NCI-H524 (cell line): ENCODE measurements at regions not wholly inside any gene's neighbourhood (a gene's known extent, or its start where the extent isn't known, plus 50 kb on each side); places are given as distances from the start of the nearest gene placed in this dataset.
"Not testable (repeated sequence)": the region's sequence is repeated elsewhere in the genome, so short reads cannot be mapped to it uniquely, and the experiment has no call there.

Experiments
- DNase-seq, 2 experiments: peaks; one replicate each; lab custom pipeline; 2025; lab: John Stamatoyannopoulos, UW

- DNase-seq: no peak
Measured at GRCh38 chr18:79579807-79580497, 99.7 kb upstream of the CTDP1 start.

- DNase-seq: no peak
Measured at GRCh38 chr18:79580498-79581171, 99.0 kb upstream of the CTDP1 start.

- DNase-seq: no peak
Measured at GRCh38 chr18:79581406-79581805, 98.2 kb upstream of the CTDP1 start.

DNA sequence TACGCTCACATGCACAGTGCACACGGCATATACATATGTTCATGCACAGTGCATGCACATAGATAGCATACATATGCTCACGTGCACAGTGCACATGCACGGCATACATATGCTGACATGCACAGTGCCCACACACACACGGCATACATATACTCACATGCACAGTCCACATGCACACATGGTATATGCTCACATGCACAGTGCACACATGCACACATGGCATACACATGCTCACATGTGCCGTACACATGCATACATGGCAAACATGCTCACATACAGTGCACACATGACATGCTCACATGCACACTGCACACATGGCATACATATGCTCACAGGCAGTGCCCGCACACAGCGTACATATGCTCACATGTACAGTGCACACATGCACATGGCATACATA lies 97.7 kb upstream of the CTDP1 start:
- no peak for DNase-seq

DNA sequence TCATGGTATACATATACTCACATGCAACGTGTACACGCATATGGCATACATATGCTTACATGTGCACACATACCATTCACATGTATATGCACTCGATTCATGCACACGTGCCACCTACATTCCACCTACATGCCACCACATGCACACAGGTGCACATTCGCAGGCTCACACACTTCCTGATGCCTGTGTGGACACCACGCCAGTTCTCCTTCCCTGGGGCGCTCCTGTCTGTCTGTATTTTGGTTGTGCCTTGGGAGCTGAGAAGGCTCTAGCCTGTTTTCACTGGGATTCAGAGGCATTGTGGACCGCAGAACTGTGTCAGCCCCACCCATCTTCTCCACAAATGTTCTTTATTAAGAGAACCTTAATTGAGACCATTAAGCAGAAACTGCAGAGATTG lies 96.6 kb upstream of the CTDP1 start:
- DNase-seq: no peak

DNA sequence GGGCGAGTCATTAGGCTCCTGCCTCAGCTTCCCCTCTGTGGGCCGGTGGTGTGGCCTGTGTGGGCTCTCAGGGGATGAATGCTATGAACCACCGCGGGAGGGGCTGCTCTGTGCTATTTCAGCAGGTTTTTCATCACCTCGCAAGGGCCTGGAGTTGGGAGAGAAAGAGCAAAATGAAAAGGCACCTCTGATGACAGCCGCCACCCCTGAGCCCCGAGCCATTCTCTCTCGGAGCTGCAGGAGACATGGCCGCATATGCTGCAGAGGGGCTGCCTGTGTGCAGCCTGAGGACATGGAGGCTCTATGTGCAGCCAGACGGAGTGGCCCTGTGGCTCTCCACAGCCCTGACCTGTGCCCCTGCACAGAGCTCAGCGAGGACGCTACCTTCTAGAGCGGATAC lies 96.2 kb upstream of the CTDP1 start:
- DNase-seq: no peak

DNA sequence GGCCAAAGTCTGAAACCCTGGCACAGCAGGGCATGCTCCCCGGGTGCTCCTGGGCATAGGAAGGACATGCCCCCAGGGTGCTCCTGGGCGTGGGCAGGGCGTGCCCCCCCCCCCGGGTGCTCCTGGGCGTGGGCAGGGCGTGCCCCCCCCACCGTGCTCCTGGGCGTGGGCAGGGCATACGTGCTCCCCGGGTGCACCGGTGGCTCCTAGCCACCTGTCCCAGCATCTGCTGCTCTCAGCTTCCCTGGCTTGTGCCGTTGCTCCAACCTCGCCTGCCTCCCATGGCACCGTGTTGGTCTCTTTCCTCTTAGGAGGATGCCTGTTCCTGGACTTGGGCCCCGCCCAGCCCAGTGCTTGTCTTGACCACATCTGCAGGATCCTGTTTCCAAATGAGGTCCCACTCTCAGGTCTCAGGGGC lies 95.6 kb upstream of the CTDP1 start:
- DNase-seq: no peak

GRCh38 chr18:79584491-79585394 lies 94.9 kb upstream of the CTDP1 start:
- no peak for DNase-seq

- DNase-seq: no peak
Measured at GRCh38 chr18:79585395-79586370, 93.9 kb upstream of the CTDP1 start.

GRCh38 chr18:79586436-79587225 lies 93.0 kb upstream of the CTDP1 start:
- no peak for DNase-seq

- DNase-seq: no peak
Measured at GRCh38 chr18:79587226-79587741, 92.3 kb upstream of the CTDP1 start.

DNA sequence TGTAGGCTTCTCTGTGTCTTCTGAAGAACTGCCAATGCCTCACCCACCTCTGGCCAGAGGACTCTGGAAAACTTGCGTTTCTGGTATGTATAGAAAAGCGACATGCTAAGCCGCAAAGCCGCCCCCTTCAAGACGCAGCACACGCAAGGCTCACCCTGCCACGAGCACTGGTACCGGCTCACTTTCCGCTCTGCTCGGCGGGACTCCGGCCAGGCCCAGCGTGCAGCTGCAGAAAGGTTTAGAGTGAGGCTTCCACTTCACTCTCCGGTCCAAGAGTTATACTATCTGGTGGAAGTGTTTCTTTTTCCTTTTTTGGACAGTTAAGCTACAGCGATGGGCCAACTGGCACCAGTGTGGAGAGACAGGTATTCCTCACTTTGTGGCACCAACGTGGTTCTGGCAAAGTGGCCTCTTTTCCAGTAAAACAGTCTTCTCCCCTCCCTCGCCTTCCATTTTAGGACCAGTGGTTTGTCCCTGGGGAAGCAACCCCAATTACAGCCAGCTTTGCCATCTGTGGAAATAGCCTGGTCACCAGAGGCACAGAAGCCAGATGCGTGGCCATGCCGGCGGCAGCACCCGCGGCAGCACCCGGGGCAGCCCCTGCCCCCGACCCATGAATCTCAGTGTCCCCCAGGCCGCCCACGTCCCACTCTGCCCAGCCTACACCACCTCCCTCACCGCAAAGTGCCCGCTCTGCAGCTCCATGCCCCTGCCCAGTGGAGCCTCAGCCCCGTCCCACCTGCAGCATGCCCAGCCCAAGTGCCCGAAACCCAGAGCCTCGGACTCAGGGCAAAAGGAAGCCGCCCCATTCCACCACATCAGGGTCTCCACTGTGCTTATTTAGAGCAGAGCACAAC lies 91.6 kb upstream of the CTDP1 start:
- DNase-seq: no peak

DNA sequence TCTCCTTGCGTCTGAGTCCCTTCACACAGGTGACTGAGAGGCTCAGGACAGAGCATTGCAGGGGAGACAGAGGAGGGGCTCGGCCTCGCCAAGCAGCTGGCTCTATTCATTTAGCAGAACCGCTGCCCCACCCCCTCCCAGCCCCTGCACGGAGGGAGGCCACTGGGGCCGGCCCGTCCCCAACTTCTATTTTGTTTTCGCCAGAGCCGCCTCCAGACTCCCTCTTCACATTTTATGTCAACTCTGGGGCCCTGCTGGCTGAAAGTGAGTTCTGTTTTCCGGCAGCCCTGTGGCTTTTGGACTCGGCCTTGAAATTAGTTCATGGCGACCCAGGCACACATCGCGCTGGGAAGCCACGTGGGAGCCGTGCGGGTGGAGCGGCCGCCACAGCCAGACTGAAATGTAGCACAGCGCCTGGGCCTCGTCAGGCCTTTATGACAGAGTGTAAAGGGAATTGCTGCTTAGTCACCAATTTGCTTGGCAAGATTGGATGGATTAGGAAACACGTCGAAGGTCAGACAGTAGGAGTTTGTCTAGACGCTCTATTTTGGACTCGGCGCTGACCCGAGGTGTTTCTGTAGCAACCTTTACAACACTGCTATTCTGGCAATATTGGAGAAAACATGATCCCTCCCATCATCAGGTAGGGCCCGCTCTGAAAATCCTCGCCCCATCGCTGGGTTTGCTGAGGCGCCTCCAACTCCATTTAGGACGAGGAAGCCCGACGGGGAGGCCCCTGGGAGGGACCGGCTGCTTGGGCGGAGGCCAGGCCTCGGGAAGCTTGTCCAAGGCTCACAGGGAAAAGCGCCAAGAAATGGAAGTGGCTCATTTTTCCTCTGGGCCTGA lies 90.7 kb upstream of the CTDP1 start:
- DNase-seq: no peak

DNA sequence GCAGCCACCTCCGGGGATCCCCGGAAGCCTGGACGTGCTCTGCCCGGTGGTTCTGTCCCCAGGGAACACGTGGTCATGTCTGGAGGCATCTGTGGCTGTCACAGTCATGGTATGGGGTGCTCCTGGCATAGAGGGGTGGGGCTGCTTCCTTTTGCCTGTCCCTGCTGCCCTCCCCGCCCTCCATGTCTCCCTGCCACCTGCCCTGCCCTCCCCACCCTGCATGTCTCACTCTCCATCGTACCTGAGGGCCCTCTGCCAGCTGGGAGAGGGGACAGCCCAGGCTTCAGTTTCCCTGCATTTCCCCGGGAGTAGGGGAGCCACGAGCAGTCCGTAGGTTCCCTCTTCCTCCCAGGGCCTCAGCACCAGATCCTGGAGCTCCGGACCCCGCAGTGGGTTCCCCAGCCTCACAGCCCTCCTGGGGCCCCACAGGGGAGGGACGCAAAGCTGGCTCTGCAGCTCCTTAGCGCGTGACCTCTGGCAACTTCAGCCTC lies 90.0 kb upstream of the CTDP1 start:
- no peak for DNase-seq

GRCh38 chr18:79590191-79591031 lies 89.2 kb upstream of the CTDP1 start:
- DNase-seq: peak in 1 of 2 experiments; percentile 17

DNA sequence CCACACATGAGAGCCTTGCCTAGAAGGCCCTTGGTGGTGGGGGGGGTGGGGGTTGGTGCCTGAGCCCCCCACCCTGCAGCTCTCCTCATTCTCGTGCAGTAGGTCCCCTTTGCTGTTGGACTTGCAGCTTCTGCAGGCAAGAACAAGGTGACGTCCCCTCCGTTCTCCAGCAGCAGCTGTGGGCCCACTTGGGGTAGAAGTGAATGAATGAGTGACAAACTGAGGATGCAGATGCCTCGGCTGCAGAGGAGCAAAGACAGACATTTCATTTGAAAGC lies 88.6 kb upstream of the CTDP1 start:
- no peak for DNase-seq

- not testable (repeated sequence) for DNase-seq
Measured at GRCh38 chr18:79592684-79593083, 86.9 kb upstream of the CTDP1 start.

- DNase-seq: no peak
Measured at GRCh38 chr18:79595876-79596374, 83.7 kb upstream of the CTDP1 start.
